ENCODE measurements at regions not wholly inside any gene's neighbourhood (a gene's known extent, or its start where the extent isn't known, plus 50 kb on each side); places are given as distances from the start of the nearest gene placed in this dataset.
"Not testable (repeated sequence)": the region's sequence is repeated elsewhere in the genome, so short reads cannot be mapped to it uniquely, and the experiment has no call there.

DNA sequence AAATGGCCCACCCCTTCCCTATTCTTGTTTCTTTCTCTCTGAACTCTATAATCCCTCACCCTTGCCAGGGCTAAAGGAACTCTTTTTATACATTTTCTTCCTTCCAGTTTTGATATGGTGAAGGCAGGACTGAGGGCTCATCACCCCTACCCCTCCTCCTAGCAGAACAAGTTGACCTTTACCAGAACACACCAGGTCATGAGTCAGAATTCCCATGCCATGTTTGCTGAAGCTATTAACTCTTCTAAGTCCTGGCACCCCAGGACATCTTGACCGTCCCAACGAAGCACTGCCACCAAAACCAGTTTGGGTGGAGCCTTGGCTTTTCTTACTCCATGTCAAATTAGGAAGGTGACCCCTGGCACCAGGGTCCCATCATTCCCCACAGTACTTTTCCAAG lies 57.5 kb upstream of the DYNLT3 start:
- DNase-seq (ENCODE audit: low spot score) = no peak

DNA sequence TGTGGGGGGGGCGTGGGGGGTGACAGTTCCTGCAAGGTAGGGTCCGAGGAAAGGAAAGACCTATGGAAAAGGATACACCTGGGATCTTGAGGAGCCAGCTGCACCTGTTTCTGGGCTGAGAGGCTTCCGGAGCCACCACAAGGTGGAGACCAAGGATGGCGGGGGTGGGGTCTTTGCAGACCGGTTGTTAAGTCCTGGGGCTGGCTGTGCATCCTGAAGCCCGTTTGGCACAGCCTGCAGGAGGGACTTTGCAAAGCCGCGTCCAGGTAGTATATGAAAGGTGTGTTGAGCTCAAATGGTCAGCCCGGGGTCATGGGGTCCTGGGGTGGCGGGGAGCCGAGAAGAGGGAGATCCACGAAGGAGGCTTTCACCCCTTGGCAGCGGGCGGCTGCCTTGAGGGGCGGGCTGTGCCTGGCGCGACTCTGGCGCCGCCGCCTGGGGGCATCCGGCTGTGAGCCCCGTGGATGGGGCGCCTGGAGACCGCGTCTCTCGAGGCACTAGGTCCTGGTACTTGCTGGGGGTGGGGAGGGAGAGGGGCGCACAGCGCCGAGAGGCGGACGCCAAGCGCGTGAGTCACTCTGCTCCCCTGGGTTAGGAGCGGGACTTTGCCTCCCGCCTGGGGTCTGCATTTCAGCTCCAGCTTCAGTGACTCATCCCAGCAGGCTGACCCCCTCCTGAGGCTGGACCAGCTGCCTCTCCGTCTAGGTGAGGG lies 58.2 kb upstream of the DYNLT3 start:
- no peak for DNase-seq (ENCODE audit: low spot score)

DNA sequence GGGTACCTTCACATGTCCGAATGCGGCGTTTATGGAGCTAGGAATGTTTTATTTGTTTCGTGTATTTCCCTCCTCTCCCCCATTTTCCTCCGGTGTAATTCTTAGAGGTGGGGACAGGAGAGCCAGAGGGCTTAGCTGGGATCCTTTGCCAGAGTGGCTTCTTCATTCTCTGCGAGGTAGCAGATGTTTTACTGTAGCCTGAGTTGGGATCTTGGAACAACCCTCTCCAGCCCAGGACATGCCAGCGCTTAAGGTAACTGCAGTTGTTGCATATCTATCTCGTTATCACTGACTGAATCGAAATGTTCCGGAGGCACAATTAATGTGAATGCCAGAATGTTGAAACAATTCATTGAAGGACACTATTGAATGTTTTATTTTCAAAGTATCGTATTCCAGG lies 59.0 kb upstream of the DYNLT3 start:
- no peak for DNase-seq (ENCODE audit: low spot score)

DNA sequence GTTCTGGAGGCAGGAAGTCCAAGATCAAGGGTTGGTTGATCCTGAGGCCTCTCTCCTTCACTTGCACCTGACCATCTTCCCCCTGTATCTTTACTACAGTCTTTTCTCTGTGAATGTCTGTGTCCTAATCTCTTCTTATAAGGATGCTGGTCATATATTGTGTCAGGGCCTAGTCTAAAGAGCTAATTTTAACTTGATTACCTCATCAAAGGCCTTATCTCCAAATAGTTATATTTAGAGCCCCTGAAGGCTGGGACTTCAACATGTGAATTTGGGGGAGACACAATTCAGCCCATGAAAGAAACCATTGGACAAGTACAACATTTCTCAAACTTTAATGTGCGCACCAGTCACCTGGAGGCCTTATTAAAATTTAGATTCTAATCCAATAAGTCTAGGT lies 62.8 kb upstream of the DYNLT3 start:
- DNase-seq (ENCODE audit: low spot score) = no peak

DNA sequence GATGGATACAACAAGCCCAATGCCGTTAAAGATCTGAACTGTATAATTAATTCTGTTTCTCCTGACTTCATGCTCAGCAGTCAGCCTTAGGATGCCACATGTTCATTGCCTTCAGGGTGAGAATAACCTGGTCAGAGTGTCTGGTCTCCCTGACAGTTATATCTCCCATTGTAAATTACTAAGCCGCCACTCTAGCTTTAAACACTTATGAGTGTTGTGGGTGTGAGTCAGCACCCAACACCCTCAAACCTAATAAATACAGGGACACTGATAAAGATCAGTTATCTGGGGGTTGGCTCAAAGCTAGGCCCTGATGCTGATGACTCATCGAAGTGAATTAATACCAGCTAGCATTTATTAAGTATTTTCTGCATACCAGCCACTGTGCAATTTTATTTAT lies 64.9 kb upstream of the DYNLT3 start:
- DNase-seq (ENCODE audit: low spot score) = peak; percentile 20

DNA sequence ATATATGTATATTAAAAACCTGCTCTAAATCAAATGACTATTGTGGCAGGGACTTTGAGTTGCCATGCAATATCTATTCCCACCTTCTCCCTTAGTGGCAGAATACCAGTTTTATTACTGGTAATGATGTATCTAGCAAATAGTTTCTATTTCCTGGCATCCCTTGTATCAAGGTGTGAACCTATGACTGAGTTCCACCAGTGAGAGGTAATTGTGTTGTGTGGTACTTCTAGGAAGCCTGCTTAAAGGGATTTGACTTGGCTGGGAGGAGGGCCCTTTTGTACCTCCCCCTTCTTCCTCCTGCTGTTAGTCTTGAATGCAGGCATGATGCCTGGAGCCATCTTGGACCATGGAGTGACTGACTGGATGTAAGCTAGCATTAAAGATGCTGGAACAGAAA lies 65.4 kb upstream of the DYNLT3 start:
- DNase-seq (ENCODE audit: low spot score) = no peak

DNA sequence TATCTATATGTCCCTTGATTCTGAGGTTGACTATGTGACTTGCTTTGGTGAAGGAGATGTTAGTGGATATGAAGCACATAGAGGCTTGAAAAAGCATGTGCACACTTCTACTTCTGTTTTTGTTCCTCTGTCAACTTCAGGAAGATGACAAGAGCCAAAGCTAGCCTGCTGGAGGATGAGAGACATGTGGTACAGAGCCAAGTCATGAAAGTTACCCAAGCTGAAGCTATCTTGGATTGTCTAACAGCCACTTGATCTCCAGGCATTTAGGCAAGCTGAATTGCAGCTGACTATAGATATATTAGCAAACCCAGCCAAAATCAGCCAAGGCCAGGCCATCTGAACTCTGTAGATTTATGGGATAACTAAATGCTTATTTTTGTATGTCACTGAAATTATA lies 70.8 kb upstream of the DYNLT3 start:
- DNase-seq (ENCODE audit: low spot score) = no peak

DNA sequence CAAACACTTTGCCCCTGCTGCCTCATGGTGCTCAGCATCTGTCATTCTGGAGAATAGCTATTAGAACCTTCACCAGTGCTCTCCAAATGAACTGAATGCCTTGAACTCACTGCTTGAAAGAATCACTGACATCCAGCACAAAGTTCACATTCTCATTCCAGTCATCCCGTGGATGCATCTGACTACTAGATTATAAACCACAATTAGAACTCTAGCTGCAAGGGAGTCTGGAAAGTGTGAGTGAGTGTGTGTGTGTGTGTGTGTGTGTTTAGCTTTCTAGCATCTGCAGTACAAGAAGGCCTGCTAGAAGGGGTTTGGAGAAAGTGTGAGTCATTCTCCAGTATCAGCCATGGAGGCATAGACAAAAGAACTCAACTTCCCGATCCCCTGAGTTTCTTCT lies 71.3 kb upstream of the DYNLT3 start:
- DNase-seq (ENCODE audit: low spot score) = no peak

DNA sequence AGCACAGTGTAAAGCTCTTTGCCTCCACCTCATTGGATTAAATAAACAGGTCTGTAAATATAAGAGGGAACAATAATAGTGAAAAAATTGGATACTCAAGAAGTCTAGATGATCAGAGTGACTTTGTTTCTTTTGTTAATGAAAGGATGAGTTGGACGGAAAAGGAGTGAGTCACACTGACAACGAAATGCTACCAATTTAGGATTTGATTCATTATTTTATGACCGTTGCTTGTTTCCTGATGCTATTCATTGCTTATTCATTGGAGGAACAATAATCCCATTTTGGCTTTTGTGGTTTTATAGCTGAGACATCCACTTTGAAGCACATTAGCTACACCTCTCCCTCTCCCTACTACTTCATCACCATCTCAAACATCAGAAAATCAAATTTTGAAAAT lies 74.4 kb upstream of the DYNLT3 start:
- no peak for DNase-seq (ENCODE audit: low spot score)

DNA sequence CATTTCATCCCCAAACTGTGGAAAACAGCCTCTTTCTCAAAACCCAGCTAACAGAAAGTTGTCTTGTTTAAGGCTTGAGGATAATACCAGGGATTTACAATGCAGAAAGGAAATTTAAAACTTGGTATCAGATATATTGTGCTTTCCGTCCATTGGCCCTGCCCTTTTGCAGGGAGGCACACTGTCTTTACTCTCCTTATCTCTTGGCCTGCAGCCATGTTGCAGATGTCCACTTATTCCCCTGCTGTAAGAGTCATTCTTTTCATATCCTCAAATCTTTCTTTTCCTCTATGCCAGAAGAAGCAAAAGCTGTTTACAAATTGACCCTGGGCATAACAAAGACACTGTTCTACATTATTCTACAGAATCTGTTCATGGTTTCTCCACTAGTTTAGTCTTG lies 75.6 kb upstream of the DYNLT3 start:
- DNase-seq (ENCODE audit: low spot score) = no peak

DNA sequence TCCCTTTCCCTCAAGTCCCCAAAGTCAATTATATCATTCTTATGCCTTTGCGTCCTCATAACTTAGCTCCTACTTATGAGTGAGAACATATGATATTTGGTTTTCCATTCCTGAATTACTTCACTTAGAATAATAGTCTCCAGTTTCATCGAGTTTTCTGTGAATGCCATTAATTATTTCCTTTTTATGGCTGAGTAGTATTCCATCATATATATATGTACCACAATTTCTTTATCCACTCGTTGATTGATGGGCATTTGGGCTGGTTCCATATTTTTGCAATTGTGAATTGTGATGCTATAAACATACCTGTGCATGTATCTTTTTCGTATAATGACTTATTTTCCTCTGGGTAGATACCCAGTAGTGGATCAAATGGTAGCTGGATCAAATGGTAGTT lies 78.4 kb upstream of the DYNLT3 start:
- DNase-seq (ENCODE audit: low spot score) = not testable (repeated sequence)

DNA sequence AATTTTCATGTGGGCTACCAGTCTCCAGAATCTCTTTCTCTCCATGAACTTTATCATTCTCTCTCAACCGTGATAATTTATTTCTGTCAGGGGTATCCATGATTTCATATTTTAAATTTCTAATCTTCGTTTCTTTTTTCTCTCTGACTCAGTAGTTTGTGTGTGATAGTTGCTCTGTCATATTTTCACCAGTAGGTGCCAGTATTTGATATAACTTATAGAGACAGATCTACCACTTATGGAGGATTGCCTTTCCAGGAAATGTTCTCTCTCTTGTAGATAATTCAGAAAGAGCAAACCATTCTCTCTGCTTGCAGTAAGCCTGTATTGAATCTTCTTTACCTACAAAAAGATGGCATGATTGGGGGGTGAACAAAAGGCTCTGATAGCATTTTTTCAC lies 79.3 kb upstream of the DYNLT3 start:
- DNase-seq (ENCODE audit: low spot score) = peak; percentile 4

DNA sequence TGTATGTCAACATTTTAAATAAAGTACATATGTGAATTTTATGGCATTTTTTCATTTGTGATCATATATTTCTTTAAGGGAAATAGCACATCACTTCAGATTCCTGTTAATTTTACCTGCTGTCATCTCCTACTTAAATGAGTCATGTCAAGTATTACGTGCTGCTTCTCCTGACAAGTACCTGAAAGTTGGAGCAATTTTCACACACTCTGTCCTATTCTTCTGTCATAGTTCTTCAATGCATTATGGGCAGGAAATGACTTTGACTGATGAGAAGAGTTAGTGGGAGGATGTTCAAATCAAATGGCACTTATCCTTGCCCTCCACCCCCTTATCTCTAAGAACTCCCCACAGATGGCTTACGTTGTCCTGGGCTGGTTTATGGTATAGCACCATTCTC lies 64.2 kb upstream of the SYTL5 start:
- DNase-seq (ENCODE audit: low spot score) = no peak

DNA sequence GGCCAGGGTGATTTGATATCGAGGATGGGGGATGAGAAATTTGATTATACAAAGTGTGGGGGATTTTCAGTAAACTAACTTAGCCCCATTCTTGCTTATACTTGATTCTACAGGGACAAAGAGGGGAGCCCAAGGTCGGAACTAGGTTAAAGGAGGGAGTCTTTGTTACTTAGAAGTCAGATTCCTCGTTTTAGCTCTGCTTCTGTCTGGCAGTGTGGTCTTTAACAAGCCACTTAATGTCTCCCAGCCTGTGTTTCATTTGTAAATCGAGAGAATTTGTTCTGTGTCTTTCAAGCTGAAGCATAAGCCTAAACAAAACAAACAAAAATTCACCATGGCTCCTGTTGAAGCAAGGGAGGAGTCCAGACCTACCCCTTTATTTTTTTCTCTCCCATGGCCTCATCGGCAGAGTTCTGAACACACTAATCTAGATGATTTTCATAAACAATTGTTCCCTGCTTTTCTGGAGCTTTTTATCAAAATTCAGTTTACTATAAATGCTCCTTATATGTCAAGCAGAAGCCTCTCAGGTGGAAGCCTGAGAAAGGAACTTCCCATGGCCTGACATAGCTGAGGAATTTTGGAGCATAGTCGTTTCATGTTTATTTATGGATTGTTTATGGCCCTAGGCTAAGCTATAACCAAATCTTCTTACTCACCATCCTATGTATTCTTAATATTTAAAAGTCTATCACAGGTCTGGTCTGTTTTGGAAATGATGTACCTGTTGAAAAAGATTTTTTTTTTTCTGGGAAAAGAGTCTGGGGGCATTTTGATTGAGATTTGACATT lies 62.6 kb upstream of the SYTL5 start:
- no peak for DNase-seq (ENCODE audit: low spot score)

DNA sequence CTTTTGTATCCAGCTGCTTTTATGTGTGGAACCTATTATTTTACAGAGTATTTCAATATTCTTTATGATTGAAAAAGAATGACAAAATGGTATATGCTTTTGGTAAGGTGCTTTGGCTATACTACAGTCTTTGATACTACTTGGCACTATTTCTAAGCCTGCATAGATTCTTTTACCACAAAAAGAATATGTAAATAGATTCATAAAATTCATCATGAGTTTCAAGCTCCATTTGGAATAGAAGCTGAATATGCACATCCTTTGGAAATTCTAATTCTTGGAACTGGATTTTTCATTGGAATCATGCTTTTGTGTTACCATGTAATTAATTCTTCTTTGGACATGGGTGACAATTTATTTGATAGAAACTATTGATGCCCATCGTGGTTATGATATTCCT lies 60.2 kb upstream of the SYTL5 start:
- DNase-seq (ENCODE audit: low spot score) = no peak

DNA sequence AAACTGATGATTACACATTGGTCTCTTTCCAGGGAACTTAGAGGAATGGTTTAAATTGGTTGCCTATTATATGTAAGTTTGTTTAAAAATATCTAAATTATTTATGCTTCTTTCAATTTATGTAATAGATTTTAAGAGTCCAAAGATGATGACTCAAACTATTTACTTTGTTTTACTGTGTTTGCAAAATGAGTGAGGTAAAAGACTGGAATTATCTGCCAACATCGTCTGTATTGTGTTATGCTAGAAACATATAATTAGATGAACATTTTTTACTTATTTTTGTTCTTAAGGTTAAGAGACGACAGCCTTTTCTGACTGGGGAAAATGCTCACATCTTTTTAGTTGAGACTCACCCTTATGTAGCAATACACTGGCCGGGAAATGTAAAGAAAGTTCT lies 51.1 kb upstream of the SYTL5 start:
- DNase-seq (ENCODE audit: low spot score) = no peak

DNA sequence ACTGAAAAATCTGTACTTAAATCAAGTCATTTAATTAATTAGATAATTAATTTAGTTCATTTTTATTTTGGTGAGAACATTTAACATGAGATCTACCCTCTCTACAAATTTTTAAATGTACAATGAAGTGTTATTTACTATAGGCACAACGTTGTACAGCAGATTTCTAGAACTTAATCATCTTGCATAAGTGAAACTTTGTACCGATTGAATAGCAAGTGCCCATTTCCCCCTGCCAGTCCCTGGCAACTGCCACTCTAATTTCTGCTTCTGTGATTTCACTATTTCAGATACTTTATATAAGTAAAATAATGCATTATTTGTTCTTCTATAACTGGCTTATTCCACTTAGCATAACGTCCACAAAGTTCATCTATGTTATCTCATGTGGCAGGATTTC lies 50.1 kb upstream of the SYTL5 start:
- DNase-seq (ENCODE audit: low spot score) = no peak

All from CD4-positive, alpha-beta T cell treated with Interleukin-15 for 4 hours (primary cell).